OCI-LY7 (cell line): ENCODE measurements at regions not wholly inside any gene's neighbourhood (a gene's known extent, or its start where the extent isn't known, plus 50 kb on each side); places are given as distances from the start of the nearest gene placed in this dataset.

Experiments used
- BruUV-seq: library from RNA; stranded (reverse); fragments of 400-500 nt; replicated peaks from 2 replicates; lab custom pipeline; 2021; lab: Mats Ljungman, UMichigan
- CTCF ChIA-PET: fragments of 300-600 bp; sonication (Branson Sonifier 250); formaldehyde crosslinking; loops from one replicate; lab custom pipeline; 2022; ENCODE audit warnings: antibody characterized with exemption; ENCODE audit not compliant: unreplicated experiment; lab: Charles Lee
- POLR2A ChIA-PET: fragments of 300-600 bp; sonication (Branson Sonifier 250); formaldehyde crosslinking; loops from one replicate; lab custom pipeline; 2022; ENCODE audit warnings: antibody characterized with exemption; lab: Charles Lee
- DNase-seq: peaks from one replicate; pipeline ENCODE4 v3.0.0-alpha.2; 2015; ENCODE audit warnings: low spot score
- H2AFZ ChIP-seq: fragments of 200-600 bp; sonication (generic), shearing (Covaris generic); 2 replicates; pipeline ENCODE4 v1.6.1; 2014; ENCODE audit warnings: mild to moderate bottlenecking, antibody characterized with exemption, low read length, moderate library complexity
- H3K27ac ChIP-seq: fragments of 200-600 bp; sonication (generic); 2 replicates; pipeline ENCODE4 v1.5.1; 2014; ENCODE audit warnings: mixed run types, low read depth, mild to moderate bottlenecking, moderate library complexity, low read length, inconsistent platforms; ENCODE audit not compliant: poor library complexity, severe bottlenecking
- H3K36me3 ChIP-seq: fragments of 200-600 bp; sonication (generic); 2 replicates; pipeline ENCODE4 v1.6.1; 2014; ENCODE audit warnings: mild to moderate bottlenecking, antibody characterized with exemption, low read length, moderate library complexity, mixed read lengths; ENCODE audit not compliant: insufficient read depth
- H3K4me1 ChIP-seq: fragments of 200-600 bp; sonication (generic); 2 replicates; pipeline ENCODE4 v1.5.1; 2014; ENCODE audit warnings: mild to moderate bottlenecking, low read length; ENCODE audit not compliant: insufficient read depth, poor library complexity, severe bottlenecking
- H3K4me2 ChIP-seq: fragments of 200-600 bp; sonication (generic); 2 replicates; pipeline ENCODE4 v1.6.1; 2014; ENCODE audit warnings: mild to moderate bottlenecking, low read length
- H3K4me3 ChIP-seq: fragments of 200-600 bp; sonication (generic); 2 replicates; pipeline ENCODE4 v1.5.1; 2014; ENCODE audit warnings: mild to moderate bottlenecking, low read depth, low read length; ENCODE audit not compliant: poor library complexity, severe bottlenecking
- H3K79me2 ChIP-seq: fragments of 200-600 bp; sonication (generic); 2 replicates; pipeline ENCODE4 v1.6.1; 2016; ENCODE audit warnings: low read depth, mild to moderate bottlenecking, low read length, moderate library complexity, mixed read lengths; ENCODE audit not compliant: insufficient read depth
- H3K9me2 ChIP-seq: fragments of 200-600 bp; sonication (generic); 2 replicates; pipeline ENCODE4 v1.6.1; 2016; ENCODE audit warnings: mild to moderate bottlenecking, low read length, mixed read lengths; ENCODE audit not compliant: insufficient read depth
- H3K9me3 ChIP-seq: fragments of 200-600 bp; sonication (generic); 2 replicates; pipeline ENCODE4 v1.6.1; 2014; ENCODE audit warnings: mild to moderate bottlenecking, mixed run types, low read length, mixed read lengths
- H4K20me1 ChIP-seq: fragments of 200-600 bp; sonication (generic); 2 replicates; pipeline ENCODE4 v1.6.1; 2014; ENCODE audit warnings: mild to moderate bottlenecking, antibody characterized with exemption, low read length, moderate library complexity, mixed read lengths; ENCODE audit not compliant: insufficient read depth
- EZH2phosphoT487 ChIP-seq: fragments of 200-600 bp; sonication (generic); IDR thresholded peaks from 2 replicates; pipeline ENCODE4 v1.6.1; 2018; ENCODE audit warnings: low read depth, borderline replicate concordance, mild to moderate bottlenecking, mixed run types, antibody characterized with exemption, low read length, moderate library complexity, mixed read lengths
- intact Hi-C: fragments of 100-400 bp; cut with micrococcal nuclease; formaldehyde crosslinking; loops from one replicate; pipeline ENCODE4 v1.10.0; 2022; ENCODE audit not compliant: unreplicated experiment
- TF ChIP-seq, protein P1 (sequence below): fragments of 200-600 bp; sonication (generic); conservative IDR thresholded peaks from 2 replicates; pipeline ENCODE4 v1.5.1; 2014; ENCODE audit warnings: mild to moderate bottlenecking, antibody characterized with exemption, low read length, moderate library complexity, mixed read lengths

DNA sequence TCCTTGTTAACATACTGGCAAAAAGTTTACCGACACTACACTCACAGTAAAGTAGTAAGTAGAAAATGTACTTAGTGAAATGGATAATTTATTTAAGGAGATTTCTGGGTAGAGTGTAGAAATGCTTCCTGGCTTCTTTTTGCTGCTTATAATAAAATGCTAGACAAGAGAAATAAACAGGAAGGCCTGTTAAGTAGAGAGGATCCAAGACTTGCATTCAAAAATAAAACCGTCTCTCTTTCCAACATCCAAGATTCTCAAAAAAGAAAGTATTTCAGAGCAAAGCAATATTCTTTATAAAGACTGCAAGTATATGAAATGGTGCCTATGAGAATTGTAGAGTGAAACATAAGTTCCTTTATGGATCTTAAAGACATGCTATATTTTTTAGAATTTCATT, 77.0 kb upstream of the CNTN6 start:
- Histone ChIP-seq H3K79me2 (no peaks in the 10 kb centered on the region), H3K27ac (no peak overlapping the region), H3K9me3 (no peaks in the 10 kb centered on the region), H3K4me3 (no peak overlapping the region), H3K4me1 (no peaks in the 10 kb centered on the region), H3K9me2 (no peaks in the 10 kb centered on the region), H3K4me2 (no peak overlapping the region), H3K36me3 (no peaks in the 10 kb centered on the region), H4K20me1 (no peaks in the 10 kb centered on the region), H2AFZ (no peak overlapping the region)
- TF ChIP-seq EZH2phosphoT487: no peak
- TF ChIP-seq, protein P1, sequence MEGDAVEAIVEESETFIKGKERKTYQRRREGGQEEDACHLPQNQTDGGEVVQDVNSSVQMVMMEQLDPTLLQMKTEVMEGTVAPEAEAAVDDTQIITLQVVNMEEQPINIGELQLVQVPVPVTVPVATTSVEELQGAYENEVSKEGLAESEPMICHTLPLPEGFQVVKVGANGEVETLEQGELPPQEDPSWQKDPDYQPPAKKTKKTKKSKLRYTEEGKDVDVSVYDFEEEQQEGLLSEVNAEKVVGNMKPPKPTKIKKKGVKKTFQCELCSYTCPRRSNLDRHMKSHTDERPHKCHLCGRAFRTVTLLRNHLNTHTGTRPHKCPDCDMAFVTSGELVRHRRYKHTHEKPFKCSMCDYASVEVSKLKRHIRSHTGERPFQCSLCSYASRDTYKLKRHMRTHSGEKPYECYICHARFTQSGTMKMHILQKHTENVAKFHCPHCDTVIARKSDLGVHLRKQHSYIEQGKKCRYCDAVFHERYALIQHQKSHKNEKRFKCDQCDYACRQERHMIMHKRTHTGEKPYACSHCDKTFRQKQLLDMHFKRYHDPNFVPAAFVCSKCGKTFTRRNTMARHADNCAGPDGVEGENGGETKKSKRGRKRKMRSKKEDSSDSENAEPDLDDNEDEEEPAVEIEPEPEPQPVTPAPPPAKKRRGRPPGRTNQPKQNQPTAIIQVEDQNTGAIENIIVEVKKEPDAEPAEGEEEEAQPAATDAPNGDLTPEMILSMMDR: no peak
- intact Hi-C loops: no loop called here
- no peak for DNase-seq
- no TSS peak for BruUV-seq
- ChIA-PET CTCF (no interaction called here), POLR2A (no interaction called here)

DNA sequence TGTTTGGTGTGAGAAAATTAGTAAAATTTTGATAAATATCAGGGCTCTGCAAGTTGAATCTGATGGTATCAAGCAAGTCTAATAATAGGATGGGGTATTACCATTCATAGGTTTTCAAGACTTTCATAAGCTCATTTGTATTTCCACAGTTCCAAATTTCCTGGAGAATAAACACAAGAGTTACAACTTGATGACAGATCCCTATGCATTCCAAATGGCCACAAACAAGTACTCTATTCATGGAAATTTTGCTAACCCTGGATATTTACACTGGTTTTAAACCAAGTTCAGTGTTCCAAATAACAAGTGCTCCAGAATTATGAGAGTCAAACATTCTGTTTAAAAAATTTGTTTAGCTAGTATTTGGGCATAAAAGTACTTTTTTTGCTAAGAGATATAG, 75.0 kb upstream of the CNTN6 start:
- H4K20me1 ChIP-seq: no peaks in the 10 kb centered on the region
- CTCF ChIA-PET: no interaction called here
- H2AFZ ChIP-seq: no peak overlapping the region
- no peaks in the 10 kb centered on the region for H3K9me2 ChIP-seq
- H3K36me3 ChIP-seq: no peaks in the 10 kb centered on the region
- H3K9me3 ChIP-seq: no peaks in the 10 kb centered on the region
- H3K79me2 ChIP-seq: no peaks in the 10 kb centered on the region
- H3K4me1 ChIP-seq: no peaks in the 10 kb centered on the region
- no peak overlapping the region for H3K4me2 ChIP-seq
- intact Hi-C loops: no loop called here
- TF ChIP-seq, protein P1: no peak
- no peak for TF ChIP-seq EZH2phosphoT487
- H3K27ac ChIP-seq: no peak overlapping the region
- no peak for DNase-seq
- no peak overlapping the region for H3K4me3 ChIP-seq
- POLR2A ChIA-PET: interaction anchor here (1.0 kb wide), 1 partner anchor 19 kb away, joined by 3 read pairs; no protein-coding TSS in a partner anchor
- no TSS peak for BruUV-seq

DNA sequence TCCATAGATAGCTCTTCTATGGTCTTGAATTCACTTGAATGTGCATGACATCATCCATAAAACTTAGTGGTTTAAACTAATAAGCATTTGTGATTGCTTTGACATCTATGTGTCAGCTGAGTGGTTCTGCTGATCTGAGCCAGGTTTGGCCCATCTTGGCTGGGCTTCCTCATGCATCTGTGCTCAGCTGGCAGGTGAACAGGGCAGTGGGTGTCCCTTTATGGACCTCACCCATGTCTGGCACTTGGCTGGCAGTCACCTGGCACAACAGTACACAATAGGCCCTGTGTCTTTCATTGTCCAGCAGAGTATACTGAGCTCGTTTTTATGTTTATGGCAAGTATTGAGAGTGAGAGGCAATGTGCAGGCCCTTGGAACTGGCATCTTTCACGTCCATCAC, 73.7 kb upstream of the CNTN6 start:
- H3K36me3 ChIP-seq: no peaks in the 10 kb centered on the region
- no peak for DNase-seq
- ChIA-PET CTCF (no interaction called here), POLR2A (interaction anchor here (0.7 kb wide), 1 partner anchor 282 kb away, joined by 3 read pairs; no protein-coding TSS in a partner anchor)
- no peaks in the 10 kb centered on the region for H3K4me1 ChIP-seq
- H3K4me3 ChIP-seq: no peak overlapping the region
- TF ChIP-seq, protein P1: no peak
- no peak for TF ChIP-seq EZH2phosphoT487
- BruUV-seq: no TSS peak
- H3K27ac ChIP-seq: no peak overlapping the region
- no peaks in the 10 kb centered on the region for H3K79me2 ChIP-seq
- intact Hi-C loops: no loop called here
- no peak overlapping the region for H3K4me2 ChIP-seq
- no peaks in the 10 kb centered on the region for H3K9me2 ChIP-seq
- no peak overlapping the region for H2AFZ ChIP-seq
- H4K20me1 ChIP-seq: no peaks in the 10 kb centered on the region
- no peaks in the 10 kb centered on the region for H3K9me3 ChIP-seq
